GM12801 (cell line): ENCODE measurements at regions not wholly inside any gene's neighbourhood (a gene's known extent, or its start where the extent isn't known, plus 50 kb on each side); places are given as distances from the start of the nearest gene placed in this dataset.

ENCODE experiments used
- CTCF ChIP-seq: IDR thresholded peaks from one replicate; pipeline ENCODE4 v1.5.1; 2011; ENCODE audit warnings: control low read depth; ENCODE audit not compliant: insufficient read length; ENCODE audit errors: extremely low read depth

- TF ChIP-seq CTCF = no peak
Observed at GRCh38 chr6:85191656-85192055, 258.2 kb upstream of the NT5E start.

- no peak for TF ChIP-seq CTCF
Observed at GRCh38 chr6:85186546-85187175, 263.2 kb upstream of the NT5E start.

GRCh38 chr6:85185977-85186376, 263.9 kb upstream of the NT5E start:
- TF ChIP-seq CTCF = no peak

- no peak for TF ChIP-seq CTCF
Observed at GRCh38 chr6:85183841-85184240, 266.0 kb upstream of the NT5E start.

- no peak for TF ChIP-seq CTCF
Observed at GRCh38 chr6:85172705-85173104, 277.2 kb upstream of the NT5E start.

GRCh38 chr6:85172161-85172560, 277.7 kb upstream of the NT5E start:
- no peak for TF ChIP-seq CTCF

GRCh38 chr6:85169189-85169588, 280.7 kb upstream of the NT5E start:
- TF ChIP-seq CTCF = no peak

- no peak for TF ChIP-seq CTCF
Observed at GRCh38 chr6:85168146-85168545, 281.7 kb upstream of the NT5E start.
